SU-DHL-6 (cell line): ENCODE measurements at regions not wholly inside any gene's neighbourhood (a gene's known extent, or its start where the extent isn't known, plus 50 kb on each side); places are given as distances from the start of the nearest gene placed in this dataset.

Experiments used
- H2AFZ ChIP-seq: fragments of 200-600 bp; sonication (generic); 2 replicates; pipeline ENCODE4 v1.6.1; 2014; ENCODE audit warnings: low read depth, mild to moderate bottlenecking, moderate library complexity, mixed read lengths, antibody characterized with exemption, low read length; ENCODE audit not compliant: severe bottlenecking
- H3F3A ChIP-seq: fragments of 200-600 bp; shearing (Covaris generic); 2 replicates; pipeline ENCODE4 v1.6.0; 2016; ENCODE audit warnings: antibody characterized with exemption, mild to moderate bottlenecking; ENCODE audit not compliant: insufficient read depth
- H3K27ac ChIP-seq: fragments of 200-600 bp; sonication (generic); 2 replicates; pipeline ENCODE4 v1.5.1; 2016; ENCODE audit warnings: low read depth, mild to moderate bottlenecking, low read length, moderate library complexity, mixed read lengths
- H3K27me3 ChIP-seq: fragments of 200-600 bp; sonication (generic), shearing (Covaris generic); 2 replicates; pipeline ENCODE4 v1.6.0; 2014; ENCODE audit warnings: mild to moderate bottlenecking, low read length
- H3K36me3 ChIP-seq: fragments of 200-600 bp; sonication (generic); 2 replicates; pipeline ENCODE4 v1.6.1; 2014; ENCODE audit warnings: mild to moderate bottlenecking, low read length, mixed read lengths
- H3K4me2 ChIP-seq: fragments of 300-600, 200-600 bp; shearing (Covaris generic), sonication (generic); 2 replicates; pipeline ENCODE4 v1.6.0; 2014; ENCODE audit warnings: low read length, low read depth, mild to moderate bottlenecking; ENCODE audit not compliant: poor library complexity, severe bottlenecking
- H3K4me3 ChIP-seq: fragments of 200-600 bp; sonication (generic); 2 replicates; pipeline ENCODE4 v1.5.1; 2014; ENCODE audit warnings: antibody characterized with exemption, low read length, mild to moderate bottlenecking, mixed read lengths; ENCODE audit not compliant: insufficient read depth, poor library complexity, severe bottlenecking
- H3K79me2 ChIP-seq: fragments of 200-600 bp; sonication (generic); 2 replicates; pipeline ENCODE4 v1.6.1; 2014; ENCODE audit warnings: mild to moderate bottlenecking, low read length, moderate library complexity; ENCODE audit not compliant: insufficient read depth
- H3K9ac ChIP-seq: fragments of 200-600 bp; sonication (generic); 2 replicates; pipeline ENCODE4 v1.7.0; 2014; ENCODE audit warnings: mild to moderate bottlenecking, low read length
- H3K9me2 ChIP-seq: fragments of 200-600 bp; sonication (generic); replicated peaks from 2 replicates; pipeline ENCODE4 v1.6.1; 2014; ENCODE audit warnings: low read length; ENCODE audit not compliant: insufficient read depth
- H3K9me3 ChIP-seq: fragments of 200-600 bp; sonication (generic); 2 replicates; pipeline ENCODE4 v1.6.1; 2014; ENCODE audit warnings: low read length, mixed read lengths; ENCODE audit not compliant: insufficient read depth
- H4K20me1 ChIP-seq: fragments of 200-600 bp; sonication (generic); 2 replicates; pipeline ENCODE4 v1.6.1; 2014; ENCODE audit warnings: low read depth, mild to moderate bottlenecking, antibody characterized with exemption, low read length, moderate library complexity, mixed read lengths
- CTCF ChIP-seq: fragments of 200-600 bp; sonication (generic); IDR thresholded peaks from one replicate; pipeline ENCODE4 v1.5.1; 2017; ENCODE audit warnings: antibody characterized with exemption, mild to moderate bottlenecking, low read length, moderate library complexity; ENCODE audit not compliant: insufficient read depth, poor library complexity, severe bottlenecking
- EZH2phosphoT487 ChIP-seq: fragments of 200-600 bp; sonication (generic), shearing (Covaris generic); conservative IDR thresholded peaks from 2 replicates; pipeline ENCODE4 v1.6.1; 2018; ENCODE audit warnings: mild to moderate bottlenecking, antibody characterized with exemption, low read length, moderate library complexity, mixed read lengths

- no peaks in the 10 kb centered on the region for H3K27me3 ChIP-seq
- no peaks in the 10 kb centered on the region for H3F3A ChIP-seq
- H3K4me3 ChIP-seq, result no peak overlapping the region
- no peaks in the 10 kb centered on the region for H3K9me3 ChIP-seq
- H2AFZ ChIP-seq, result no peak overlapping the region
- H3K9me2 ChIP-seq, result no peaks in the 10 kb centered on the region
- H3K27ac ChIP-seq, result no peak overlapping the region
- H3K9ac ChIP-seq, result no peak overlapping the region
- TF ChIP-seq CTCF (no peak), EZH2phosphoT487 (no peak)
- H4K20me1 ChIP-seq, result no peaks in the 10 kb centered on the region
- no peak overlapping the region for H3K4me2 ChIP-seq
- no peaks in the 10 kb centered on the region for H3K79me2 ChIP-seq
- no peaks in the 10 kb centered on the region for H3K36me3 ChIP-seq
Measured at GRCh38 chr9:30120666-30121065, 2263.8 kb upstream of the ACO1 start.

- no peak overlapping the region for H2AFZ ChIP-seq
Measured at GRCh38 chr9:30121611-30122010, 2262.8 kb upstream of the ACO1 start.

GRCh38 chr9:30125881-30126280 is 2258.6 kb upstream of the ACO1 start:
- no peak for TF ChIP-seq EZH2phosphoT487
- no peak for TF ChIP-seq CTCF
- Histone ChIP-seq H3K4me3 (no peak overlapping the region), H3K9ac (no peak overlapping the region)

More at GRCh38 chr9:30121611-30122010, 2262.8 kb upstream of the ACO1 start:
- Histone ChIP-seq H3K36me3 (no peaks in the 10 kb centered on the region), H3K4me3 (no peak overlapping the region), H4K20me1 (no peaks in the 10 kb centered on the region), H3K79me2 (no peaks in the 10 kb centered on the region), H3K9me3 (no peaks in the 10 kb centered on the region), H3K27me3 (no peaks in the 10 kb centered on the region), H3K27ac (no peak overlapping the region), H3K9ac (no peak overlapping the region), H3K9me2 (no peaks in the 10 kb centered on the region), H3F3A (no peaks in the 10 kb centered on the region), H3K4me2 (no peak overlapping the region)
- no peak for TF ChIP-seq CTCF
- no peak for TF ChIP-seq EZH2phosphoT487

More at GRCh38 chr9:30125881-30126280, 2258.6 kb upstream of the ACO1 start:
- no peaks in the 10 kb centered on the region for H3F3A ChIP-seq
- no peak overlapping the region for H2AFZ ChIP-seq
- no peaks in the 10 kb centered on the region for H3K36me3 ChIP-seq
- H4K20me1 ChIP-seq, result no peaks in the 10 kb centered on the region
- H3K27ac ChIP-seq, result no peak overlapping the region
- no peaks in the 10 kb centered on the region for H3K79me2 ChIP-seq
- no peaks in the 10 kb centered on the region for H3K27me3 ChIP-seq
- H3K4me2 ChIP-seq, result no peak overlapping the region
- H3K9me3 ChIP-seq, result no peaks in the 10 kb centered on the region
- no peaks in the 10 kb centered on the region for H3K9me2 ChIP-seq
